GM21367 (cell line): ENCODE measurements at regions not wholly inside any gene's neighbourhood (a gene's known extent, or its start where the extent isn't known, plus 50 kb on each side); places are given as distances from the start of the nearest gene placed in this dataset.

Experiments
- ATAC-seq: cut with Tn5 transposase; IDR thresholded peaks from one replicate; pipeline ENCODE4 v1.9.1; 2021; ENCODE audit not compliant: unreplicated experiment

DNA sequence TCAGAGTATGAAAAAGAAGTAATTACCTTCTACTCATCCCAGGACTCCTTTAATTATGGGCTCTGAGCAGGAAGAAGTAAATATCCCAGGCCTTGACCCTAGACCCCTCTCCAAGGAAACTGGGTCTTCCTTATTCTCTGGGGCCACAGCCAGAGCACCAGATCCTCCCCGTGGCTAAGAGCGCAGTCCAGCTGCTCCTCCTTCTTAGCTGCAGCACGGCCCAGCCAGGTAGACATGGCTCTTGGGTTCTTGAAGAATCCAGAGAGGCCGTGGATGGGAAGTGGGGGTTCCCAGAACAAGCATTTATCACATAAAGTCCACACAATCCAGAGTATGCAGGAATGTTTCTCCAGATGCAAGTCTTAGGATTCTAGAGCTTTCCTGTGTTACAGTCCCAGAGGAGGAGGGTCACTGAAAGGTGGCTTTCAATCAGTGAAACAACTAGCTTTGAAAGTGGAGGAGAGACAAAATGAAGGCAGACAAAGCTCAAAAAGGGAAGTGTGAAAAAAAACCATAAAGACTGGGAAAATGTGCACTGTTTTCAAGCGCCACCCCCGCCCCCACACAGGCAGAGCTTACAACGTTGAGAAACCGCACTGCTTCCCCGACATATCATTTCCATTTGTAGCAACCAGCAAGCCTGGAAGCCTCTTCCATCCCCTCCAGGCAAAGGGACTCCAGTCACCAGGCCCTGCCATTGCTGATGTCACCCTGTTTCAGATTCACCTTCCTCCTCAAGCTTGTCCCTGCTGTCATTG, 396.5 kb upstream of the MKI67 start:
- ATAC-seq: no peak

DNA sequence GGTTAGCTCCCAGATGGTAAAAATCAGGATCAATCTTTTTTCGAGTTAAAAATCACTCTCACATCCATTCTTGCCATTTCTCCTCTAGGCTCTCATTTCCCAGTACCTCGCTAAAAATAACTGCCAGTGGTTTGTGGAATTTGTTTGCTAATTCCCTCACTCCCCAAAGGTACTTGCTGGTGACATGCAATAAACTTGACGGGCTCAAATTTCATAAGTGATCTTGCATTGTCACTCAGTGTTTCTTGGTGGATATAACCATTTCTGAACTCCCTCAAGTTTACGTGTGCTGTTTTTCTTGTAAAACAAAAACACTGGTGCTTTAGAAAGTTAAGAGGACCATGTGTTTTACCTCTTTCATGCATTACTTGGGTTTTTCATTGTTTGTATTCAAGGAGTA, 399.2 kb upstream of the MKI67 start:
- ATAC-seq: no peak

DNA sequence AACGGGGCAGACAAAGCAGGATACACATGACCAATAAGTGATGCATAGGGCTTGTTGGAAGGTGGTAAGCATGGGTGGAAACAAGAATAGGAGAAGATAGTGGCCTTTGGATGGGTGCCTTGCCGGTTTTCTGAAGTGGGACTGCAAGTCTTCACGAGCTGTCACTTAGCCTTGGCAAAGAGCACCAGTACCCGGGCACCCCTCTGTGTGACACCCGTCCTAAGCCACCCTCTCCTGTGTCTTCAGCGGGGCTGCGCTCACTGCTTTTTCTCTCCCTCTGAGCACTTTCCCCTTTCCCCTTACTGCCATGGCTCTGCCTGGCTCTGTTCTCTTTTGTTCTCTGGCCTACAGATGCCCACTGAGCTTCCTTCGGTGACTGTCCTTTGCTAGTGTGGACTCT, 399.7 kb upstream of the MKI67 start:
- ATAC-seq: no peak

DNA sequence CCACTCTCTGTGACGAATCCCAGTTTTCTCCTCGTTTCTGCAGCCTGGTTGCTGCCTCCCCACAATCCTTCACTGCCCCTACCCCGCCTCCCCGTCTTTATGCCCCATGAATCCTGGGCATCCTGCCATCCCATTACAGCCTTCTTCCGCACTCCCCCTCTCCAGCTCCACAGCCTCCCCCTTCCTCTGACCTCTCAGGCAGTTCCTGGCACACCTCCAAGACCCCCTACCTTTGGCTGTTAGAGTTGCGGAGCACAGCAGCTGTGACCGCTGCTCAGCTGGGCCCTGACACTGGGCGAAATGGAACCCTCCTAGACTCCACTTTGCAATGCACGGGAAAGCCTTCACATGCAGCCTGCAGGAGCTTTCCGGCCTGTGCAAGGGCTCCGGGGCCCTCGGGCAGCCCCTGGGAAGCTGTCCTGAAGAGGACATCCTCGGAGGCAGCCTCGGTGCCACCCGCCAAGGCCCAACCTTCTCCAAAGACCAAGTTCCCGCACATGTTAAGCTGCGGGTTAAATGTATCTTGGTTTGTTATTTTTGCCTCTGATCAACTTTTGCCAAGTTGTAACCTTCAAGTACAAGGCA, 400.7 kb upstream of the MKI67 start:
- ATAC-seq: no peak

DNA sequence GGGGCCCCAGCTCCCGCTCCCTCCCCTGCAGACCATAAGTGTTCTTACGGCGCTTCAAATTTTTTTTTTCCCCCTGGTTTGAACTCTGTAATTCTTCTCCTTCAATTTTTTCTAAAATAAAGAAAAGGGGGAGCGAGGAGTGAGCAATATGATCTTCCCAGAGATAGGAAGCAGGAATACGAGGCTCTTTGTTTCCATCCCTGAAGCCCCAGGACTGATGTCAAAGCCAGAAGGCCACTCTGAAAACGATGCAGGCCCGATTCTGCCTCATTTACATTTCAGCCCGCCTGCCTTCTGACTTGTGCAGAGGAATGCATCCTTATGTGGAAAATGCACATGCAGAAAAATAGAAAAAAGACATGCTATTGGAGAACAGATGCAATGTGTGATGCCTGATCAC, 401.5 kb upstream of the MKI67 start:
- no peak for ATAC-seq

DNA sequence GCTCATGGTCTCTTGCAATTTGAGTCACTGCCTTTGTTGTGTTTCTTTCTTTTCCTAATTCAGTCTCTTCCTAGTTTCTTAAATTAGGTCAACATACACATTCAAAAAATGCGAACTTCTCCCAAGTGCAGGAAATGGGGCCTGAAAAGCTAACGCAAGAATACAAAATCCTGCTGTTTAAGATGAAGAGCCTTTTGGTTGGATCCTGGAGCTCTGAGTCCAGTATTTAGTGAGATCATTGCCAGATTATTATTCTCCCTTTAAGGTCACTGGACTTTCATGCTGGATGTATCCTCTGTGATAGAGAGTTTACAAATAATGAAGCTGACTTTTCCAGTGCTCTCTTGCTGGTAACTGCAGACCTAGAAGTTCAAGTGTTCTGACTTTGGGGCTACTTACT, 401.9 kb upstream of the MKI67 start:
- no peak for ATAC-seq

DNA sequence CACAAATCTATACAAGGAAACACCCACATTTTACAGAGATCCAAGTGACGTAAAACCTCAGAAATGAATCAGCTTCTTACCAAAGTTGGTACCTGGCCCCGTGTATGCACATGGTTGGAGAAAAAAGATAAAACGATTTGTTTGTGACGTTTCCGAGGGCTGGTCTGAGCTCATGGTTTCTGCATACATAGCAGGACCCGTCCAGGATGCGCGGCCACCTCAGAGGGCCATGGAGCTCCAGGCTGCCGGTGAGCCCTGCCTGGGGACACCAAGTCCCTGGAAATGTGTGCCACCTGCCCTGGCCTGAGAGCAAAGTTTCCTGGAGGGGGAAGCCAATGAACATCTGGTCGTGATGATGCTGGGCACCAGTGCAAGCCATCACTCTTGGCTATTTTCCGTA, 402.6 kb upstream of the MKI67 start:
- ATAC-seq: no peak

DNA sequence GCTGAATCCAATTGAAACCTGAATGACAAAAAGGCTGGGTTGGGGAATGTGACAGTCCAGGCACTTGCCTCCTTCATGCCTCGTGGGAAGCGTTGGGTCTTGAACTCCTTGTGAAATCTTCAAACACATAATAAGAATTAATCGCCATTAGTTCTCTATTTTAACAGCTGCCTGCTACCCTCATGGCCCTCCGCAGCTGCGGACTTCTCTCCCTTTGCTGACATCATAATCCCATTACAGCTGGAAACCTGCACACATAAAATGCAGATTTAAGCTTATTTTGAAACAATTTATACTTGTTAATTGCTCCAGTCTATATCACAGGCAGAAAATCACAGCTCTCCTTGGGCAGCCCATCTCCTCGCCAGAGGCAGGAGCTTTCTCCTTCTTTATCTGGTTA, 403.0 kb upstream of the MKI67 start:
- ATAC-seq: no peak

DNA sequence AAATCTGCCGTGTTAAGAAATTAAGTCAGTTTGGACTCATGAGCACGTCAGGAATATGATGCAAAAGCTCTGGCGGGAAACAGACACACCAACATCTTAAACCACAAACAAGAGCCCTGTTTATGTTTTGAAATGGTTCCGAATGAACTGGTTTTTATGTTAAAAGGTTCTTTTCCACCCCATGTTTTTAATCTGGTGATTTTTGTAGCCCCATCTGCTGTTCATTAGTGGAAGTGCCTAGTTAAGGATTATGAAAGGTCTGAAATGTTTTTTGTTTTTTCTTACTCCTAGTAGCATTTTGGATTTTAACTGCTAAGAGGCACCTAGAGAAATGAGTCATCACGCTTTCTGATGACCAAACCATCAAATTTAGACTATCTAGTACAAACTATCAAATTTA, 404.1 kb upstream of the MKI67 start:
- ATAC-seq: no peak

DNA sequence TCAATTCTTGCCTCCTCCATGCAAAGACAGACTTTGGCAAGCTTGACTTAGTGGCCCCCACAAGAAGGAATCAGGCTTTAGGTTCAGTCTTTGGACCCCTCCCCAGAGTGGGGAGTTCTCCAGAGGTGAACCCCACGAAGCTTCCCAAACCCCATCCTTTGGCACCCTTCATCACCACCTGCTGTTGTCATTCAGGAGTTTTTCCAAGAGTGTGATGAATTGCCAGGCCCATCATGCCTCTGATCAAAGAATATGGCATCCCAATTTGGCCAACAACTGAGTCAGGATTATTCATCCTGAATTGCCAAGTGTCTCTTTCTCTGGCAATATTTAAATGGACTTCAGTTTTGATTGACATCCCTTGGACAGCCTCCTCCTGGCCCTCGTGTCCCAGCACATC, 404.7 kb upstream of the MKI67 start:
- ATAC-seq: no peak

DNA sequence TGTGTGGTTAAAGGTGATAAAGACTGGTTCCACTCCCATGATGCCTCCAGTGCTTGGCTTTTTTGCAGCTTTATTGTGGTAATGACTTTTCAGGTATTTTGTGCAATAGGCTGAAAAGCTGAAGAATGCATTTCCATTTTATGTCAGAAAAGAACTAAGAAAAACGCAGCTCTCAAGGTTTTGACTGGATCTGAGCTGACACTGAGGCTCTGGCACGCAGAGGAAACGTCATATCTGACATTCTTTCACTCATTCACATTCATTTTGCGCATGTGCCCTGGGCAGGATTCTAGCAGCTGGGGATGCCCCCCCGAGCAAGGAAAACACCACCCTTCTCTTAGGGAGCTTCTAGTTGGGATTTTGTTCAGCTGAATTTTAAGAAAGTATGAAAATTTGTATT, 408.5 kb upstream of the MKI67 start:
- ATAC-seq: no peak

DNA sequence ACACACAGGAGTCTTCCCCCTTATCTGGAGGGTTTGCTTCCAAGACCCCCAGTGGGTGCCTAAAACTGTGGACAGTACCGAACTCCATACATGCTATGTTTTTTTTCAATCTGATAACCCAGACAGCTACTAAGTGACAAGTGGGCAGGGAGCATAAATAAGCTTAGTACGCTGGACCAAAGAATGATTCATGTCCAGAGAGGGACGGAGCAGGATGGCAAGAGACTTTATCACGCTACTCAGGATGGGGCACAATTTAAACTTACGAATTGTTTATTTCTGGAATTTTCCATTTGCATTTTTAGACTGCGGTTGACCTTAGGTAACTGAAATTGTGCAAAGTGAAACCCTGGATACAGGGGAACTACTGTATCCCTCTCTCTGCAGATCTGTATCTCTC, 410.0 kb upstream of the MKI67 start:
- ATAC-seq: no peak

DNA sequence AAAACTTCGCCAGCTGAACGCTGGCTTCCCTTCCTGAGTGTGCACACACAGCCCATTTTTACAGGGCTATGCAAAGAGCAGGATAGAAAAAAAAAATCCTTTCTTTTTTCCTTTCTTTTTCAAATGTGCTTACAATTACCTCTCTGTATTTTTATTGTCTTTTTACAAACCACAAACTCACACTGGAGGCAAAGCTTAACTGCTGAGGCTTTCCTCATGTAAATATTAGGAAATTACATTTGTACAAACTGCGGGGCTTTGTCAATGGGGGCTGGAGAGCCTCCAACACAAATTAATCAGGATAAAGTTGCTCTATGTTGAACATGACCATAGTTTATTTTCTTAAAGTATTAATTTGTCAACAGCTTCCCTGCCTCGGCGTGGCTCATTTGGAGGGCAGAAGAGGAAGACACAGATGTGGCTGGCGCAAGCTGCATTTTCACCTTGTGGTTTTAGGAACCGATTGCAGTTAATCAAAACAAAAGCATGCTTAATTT, 411.7 kb upstream of the MKI67 start:
- ATAC-seq: no peak

DNA sequence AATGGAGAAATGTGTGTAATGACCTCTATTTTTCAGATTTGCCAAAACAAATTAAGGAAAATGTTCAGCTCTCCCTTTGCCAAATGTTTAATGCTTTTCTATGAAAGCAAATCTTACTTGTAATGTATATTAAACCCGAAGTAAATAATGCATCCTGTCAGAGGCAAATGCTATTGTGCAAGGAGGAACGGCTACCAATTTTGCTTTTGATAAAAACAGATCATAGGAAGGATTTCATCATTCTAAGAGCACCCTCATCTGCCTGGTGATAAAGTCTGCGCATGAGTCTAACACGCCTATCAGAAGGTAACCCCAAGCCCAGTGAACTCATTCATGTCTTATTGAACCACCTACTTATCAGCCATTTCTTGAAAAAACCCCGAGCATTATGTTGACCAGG, 412.4 kb upstream of the MKI67 start:
- ATAC-seq: no peak

DNA sequence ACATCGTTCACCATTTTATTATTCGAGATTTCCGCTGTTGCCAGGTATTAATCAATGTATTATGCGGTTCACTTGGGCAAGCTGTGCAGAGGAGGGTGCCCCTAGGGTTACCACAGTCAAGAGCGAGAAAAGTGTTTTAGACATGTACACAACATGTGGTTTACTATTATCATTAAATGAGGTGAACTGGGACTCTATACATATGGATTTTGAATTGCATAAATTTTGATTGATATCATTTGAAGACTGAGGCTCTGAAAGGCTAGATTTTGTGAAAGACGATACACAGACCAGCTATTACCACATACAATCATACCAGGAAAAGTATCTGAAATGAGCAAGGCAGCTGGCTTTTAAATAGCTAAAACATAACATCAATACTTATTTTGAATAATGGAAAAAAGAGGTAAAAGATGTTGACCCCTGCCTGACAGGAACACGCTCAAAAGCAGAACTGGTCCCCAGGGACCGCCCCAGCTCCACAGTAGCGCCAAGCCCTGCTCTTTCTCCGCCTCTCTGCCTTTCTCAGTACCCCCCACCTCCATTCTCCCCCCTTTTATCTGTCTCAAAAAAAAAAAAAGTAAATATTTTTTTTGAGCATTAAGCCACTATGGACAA, 413.4 kb upstream of the MKI67 start:
- ATAC-seq: no peak

DNA sequence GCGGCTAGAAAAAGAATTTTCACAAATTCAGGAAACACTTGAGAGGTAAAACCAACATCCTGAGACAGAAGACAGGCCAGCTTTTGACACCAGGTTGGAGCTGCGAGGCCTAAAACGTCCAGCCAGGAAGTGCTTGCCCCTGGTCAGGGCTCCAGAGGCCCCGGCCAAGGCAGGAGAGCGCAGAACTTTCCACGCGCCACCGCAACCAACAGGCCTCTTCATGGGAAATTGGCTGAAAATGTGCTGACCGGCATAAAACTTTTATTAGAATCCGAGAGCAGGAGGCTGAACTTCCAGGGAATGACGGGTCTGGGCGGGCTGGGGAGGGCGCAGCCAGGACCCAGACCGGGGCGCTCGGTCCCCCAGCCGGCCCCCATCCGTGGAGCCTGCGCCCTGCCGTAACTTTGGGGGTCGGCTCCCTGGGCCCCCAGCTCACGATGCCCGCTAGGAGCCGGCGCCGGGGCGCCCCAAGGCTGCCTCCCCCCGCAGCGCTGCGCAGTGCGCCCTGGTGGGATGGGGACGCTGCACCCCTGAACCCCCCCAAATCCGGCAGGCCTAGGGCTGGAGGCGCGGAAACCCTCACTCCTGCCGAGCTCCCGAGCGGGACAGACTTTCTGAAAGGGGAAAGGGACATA, 414.0 kb upstream of the MKI67 start:
- no peak for ATAC-seq

DNA sequence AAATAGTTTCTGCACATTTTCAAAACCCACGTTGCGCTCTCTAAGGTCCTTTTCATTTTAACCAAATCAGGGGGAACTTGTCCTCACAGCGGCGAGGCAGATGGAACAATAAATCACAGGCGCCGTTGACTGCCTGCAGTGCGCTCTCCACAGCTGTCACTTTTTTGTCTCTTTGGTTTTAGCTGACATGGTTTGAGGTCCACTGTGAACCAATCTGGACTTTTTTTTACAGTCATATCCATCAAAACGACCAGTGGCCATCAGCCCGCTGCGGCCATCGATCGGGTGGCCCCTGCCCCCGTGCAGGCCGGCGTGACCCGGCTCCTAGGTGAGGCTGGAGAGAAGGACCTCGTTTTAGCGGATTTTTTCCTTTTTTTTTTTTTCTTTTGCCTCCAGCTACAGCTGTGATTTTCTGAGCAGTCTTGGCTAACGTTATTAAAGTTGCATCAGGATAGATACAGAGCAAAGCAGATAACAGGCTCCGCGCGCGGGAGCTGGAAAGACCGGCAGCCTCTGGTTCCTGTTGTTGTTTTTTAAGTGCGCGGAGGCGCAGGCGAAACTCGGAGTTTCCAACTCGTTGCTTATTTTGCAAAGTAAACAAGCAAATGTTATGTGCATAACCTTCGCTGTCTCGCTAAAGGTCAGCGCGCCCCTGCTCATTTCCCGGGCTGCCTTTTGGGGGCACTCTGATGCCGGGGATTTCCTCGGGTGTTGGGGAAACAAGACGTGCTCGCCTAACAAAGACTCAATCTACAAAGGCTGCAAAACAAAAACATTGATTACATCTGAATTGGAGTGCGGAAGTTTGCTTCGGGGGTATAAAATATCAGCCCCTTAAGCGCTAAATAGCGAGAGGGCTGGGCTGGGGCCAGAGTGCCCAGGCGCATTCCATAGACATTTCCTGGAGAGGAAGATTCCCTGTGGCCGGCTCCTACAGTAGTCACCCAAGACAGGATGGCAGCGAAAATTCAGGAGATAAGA, 414.8 kb upstream of the MKI67 start:
- no peak for ATAC-seq

DNA sequence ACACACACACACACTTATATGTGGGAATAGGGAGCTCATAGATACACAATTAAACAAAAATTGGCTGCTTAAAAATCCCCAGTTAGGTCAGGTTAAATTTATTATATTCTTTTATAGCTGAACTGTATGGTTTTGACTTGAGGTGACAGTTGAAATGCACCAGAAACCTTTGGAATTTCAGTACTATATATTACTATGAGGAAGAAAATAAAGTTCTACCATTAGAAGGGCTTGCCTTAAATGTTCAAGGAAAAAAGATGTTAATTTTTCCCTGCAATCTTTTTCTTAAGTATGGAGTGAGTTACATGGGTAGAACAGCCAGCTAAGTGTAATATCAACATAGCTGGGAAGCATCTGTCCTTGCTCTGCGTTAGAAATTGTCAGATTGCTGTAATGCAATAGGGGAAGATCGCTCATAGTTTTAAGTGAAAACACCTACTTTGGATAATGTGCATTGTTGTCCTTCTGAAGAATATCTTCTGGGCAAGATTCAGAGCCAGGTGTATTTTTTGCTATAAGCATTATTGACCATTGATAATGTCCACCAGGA, 415.8 kb upstream of the MKI67 start:
- ATAC-seq: no peak

DNA sequence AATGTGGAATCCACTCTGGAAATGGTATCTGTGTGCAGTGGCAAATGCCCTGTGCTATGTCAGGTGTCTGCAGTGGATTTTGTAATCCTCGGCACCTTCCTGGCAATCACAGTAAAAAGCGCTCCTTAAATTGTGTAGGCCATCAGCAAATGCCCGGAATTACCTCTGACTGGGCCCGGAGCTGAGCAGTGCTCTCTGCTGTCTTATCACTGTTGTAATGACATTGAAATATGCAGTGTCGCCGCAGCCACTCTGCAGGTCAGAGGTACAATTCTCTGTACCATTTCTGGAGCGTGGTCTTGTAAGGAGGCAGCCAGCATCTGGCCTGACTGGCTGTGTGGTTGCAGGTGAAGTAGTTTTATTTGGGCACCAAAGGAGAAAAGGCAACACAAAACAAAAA, 416.4 kb upstream of the MKI67 start:
- ATAC-seq: no peak

DNA sequence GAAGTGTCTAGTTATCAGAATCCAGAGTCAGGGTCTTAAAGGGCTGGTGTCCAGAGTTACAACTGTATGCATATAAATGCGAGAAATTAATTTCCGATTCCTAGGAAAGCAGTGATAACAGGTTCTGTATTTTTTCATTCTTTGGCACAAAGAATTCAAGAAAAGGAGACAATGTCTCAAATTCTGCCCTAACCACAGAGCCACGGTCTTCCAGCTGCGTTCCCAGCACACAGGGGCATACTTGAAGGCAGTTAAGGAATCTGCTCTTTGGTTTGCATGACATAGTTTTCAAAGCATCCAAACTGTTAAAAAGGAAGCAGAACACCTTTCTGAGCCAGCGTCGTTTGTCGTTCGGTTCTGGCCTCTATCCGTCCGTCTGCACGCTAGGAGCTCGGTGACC, 416.9 kb upstream of the MKI67 start:
- no peak for ATAC-seq

DNA sequence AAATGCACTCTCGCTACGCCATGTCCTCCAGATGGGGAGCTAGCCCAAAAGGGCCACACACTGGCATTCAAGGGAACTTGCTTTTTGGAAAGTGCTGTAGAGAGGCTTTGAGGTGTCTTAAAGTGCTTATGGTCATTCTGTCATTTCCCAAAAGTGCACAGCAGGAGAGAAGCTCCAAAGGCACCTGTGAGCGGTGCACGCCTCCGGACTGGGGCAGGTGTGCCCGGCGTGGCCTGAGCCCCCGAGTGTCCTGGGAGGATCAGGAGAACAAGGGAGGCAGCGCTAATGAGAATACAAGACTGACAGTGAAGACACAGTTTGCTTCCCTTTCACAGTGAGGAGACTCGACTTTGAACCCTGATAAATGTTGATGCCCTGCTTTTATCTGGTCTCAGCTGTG, 419.0 kb upstream of the MKI67 start:
- ATAC-seq: no peak
